ENCODE measurements at regions not wholly inside any gene's neighbourhood (a gene's known extent, or its start where the extent isn't known, plus 50 kb on each side); places are given as distances from the start of the nearest gene placed in this dataset.

DNA sequence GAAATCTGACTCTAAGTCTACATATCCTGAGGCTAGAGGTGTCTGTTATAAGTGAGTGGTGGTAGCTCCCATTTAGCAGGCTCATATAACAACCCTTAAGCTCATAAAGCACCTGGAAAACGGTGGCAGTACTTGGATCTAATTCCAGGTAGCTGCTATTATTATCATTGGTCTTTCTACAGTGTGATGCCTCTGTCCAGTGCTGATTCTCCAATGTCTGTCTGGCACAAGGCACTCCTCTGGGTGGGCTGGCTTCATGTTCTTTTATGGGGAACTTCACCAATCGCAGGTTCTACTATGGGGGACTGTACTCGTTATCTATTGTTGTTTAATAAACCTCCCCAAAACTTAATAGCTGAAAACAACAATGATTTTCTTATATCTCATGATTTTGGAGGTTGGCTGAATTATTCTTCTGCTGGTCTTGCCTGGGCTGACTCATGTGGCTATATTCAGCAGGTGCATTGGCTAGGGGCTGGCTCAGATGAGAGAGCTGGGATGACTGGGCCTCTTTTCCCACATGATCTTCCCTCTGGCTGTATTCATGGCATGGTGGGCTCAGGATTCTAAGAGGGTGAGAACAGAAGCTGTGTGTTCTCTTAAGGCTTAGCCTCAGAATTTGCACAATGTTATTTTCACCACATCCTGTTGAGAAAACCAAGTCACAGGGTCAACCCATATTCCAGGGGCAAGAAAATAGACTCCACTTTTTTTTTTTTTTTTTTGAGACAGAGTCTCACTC, 93.0 kb upstream of the PCGF5 start:
- DNase-seq (ENCODE audit: low read depth in 2 of 3, low spot score in 2 of 3) = no peak

DNA sequence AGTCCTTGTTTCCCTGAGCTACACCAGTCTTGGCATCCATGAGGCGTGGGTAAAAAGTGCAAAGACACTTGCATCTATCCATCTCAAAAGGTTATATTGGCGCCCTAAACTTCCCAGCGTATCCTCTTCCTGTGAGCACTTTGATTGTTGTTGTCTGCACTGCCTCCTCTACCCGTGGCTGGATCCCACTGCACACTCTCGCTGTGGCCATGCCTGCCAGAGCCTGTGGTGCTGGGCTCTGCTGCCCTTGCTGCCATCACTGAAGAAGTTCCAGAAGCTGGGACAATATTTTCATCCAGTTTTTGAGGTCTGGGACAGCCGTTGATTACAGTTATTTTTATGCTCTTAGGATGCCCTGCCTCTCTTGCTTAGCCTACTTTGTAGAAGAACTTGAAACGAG, 85.3 kb upstream of the PCGF5 start:
- DNase-seq (ENCODE audit: low read depth in 2 of 3, low spot score in 2 of 3) = no peak

DNA sequence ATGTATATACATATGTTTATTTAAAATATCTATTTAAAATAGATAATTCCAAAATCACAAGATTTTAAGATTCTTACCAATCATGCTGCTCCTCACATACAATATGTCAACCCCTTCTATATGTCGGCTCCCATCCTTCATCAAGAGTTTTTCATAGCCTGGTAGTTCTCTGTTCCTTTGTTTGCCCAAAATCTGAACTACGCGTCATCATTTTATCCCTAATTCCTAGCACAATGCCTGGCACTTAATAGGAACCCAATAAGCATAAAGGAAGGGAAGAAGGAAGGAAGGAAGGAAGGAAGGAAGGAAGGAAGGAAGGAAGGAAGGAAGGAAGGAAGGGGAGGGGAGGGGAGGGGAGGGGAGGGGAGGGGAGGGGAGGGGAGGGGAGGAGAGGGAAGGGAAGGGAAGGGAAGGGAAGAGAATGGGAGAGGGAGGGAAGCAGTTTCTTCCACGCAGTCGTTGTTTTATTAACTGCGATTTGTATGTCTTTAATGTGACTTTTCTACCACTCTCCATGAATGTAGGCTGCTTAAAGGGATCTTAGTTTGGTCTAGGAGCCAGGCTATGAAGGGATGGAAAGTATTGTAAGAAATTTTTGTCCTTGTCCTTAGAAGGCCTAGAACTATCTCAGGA, 83.3 kb upstream of the PCGF5 start:
- no peak for DNase-seq (ENCODE audit: low read depth in 2 of 3, low spot score in 2 of 3)

DNA sequence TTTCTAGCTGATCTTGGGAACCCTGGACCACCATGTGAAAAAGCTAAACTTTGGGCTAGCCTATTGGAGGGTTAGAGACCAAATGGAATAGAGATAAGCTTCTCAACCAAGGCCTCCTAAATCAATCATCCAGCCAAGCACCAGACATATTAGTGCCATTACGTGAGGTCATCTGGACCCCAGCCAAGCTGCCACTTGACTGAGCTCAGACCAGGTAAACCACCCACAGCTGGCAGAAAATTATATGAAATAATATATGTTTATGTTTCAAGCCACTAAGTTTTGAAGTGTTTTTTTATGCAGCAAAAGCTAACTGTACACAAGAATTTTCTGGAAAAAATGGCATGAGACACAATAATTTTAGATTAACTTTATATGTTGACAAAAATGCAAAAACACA, 82.6 kb upstream of the PCGF5 start:
- DNase-seq (ENCODE audit: low read depth in 2 of 3, low spot score in 2 of 3) = no peak

DNA sequence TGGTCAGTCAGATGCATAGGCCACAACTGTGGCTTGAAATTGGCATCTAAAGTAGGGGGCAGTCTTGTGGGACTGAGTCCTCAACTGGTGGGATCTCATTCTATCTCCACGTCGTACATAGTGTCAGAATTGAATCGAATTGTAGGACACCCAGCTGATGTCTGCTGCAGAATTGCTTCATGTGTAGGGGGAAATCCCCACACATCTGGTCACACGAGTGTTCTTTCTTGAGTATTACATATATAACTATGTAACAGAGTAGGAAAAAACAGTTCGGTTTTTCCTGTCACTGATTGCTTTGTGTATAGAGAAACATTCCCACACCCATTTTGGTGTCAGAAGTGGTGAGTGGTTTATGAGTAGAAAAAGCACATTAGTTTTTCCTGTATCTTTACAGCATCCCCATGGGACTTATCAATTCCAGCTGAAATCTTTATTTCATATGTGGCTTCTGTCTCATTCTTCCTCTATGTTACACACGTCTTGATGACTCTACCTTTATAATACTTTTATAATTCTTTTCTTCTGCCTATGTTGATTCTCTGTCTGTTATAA, 79.4 kb upstream of the PCGF5 start:
- DNase-seq (ENCODE audit: low read depth in 2 of 3, low spot score in 2 of 3) = no peak

DNA sequence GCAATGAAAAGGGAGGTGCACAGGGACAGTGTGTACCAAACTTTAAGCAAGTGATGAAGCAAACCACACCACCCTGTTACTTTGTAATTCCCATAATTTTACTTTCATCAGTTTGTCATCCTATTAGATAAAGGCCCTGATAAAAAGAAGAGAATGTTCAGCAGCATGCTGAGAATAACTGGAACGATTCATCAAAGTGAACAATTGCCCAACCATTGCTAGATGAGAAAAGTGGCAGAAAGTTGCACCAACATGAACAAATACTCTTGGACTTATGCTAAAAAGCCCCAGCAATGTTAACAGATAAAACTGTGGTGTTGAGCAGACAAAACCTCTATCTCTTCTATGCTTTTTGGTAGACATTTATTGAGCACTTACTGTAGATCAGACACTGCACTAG, 75.5 kb upstream of the PCGF5 start:
- DNase-seq (ENCODE audit: low read depth in 2 of 3, low spot score in 2 of 3) = no peak

DNA sequence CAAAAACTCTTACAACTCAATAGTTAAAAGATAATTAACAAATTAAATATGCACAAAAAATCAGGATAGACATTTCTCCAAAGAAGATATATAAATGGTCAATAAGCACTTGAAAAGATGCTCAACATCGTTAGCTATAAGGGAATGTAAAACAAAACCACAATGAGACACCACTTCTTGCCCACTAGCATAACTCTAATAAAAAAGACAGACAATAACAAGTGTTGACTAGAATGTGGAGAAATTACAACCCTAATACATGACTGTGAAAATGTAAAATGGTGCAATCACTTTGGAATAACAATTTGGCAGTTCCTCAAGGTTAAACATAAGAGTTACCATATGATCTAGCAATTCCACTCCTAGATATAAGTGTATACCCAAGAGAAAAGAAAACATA, 74.3 kb upstream of the PCGF5 start:
- DNase-seq (ENCODE audit: low read depth in 2 of 3, low spot score in 2 of 3) = no peak

DNA sequence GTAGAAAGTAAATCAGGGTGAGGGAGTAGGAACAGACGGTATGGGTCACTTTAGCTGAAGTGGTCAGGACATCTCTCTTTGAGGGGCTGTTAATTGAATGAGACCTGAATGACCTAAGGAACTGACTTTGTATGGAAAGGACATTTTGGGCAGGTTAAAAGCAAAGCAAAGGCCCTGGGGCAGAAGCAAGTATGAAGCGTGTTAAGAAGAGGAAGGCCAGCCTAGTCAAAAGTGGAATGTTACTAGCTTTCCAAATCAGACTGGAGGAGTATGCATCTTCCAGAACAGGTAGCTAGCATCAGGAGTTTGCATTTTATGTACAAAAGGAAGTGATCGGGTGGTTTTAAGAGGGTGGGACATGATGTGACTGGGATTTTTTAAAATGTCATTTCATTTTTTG, 70.9 kb upstream of the PCGF5 start:
- DNase-seq (ENCODE audit: low read depth in 2 of 3, low spot score in 2 of 3) = no peak

DNA sequence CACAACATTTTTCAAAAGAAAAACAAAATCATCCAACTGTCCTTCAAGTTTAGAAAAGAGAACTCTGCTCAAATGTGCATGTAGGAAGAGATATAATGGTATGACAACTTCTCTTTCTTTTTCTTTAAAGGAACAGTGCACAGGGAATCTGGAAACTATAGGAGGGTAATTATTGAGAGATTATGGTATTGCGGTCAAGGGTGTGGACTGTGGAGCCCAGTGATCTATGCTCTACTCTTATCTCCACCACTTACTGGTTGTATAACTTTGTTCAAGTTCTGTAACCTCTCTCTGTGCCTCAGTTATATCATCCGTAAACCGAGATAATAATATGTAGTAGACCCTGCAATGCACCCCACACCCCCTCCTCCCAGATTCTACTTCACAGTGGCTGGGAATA, 69.8 kb upstream of the PCGF5 start:
- no peak for DNase-seq (ENCODE audit: low read depth in 2 of 3, low spot score in 2 of 3)

DNA sequence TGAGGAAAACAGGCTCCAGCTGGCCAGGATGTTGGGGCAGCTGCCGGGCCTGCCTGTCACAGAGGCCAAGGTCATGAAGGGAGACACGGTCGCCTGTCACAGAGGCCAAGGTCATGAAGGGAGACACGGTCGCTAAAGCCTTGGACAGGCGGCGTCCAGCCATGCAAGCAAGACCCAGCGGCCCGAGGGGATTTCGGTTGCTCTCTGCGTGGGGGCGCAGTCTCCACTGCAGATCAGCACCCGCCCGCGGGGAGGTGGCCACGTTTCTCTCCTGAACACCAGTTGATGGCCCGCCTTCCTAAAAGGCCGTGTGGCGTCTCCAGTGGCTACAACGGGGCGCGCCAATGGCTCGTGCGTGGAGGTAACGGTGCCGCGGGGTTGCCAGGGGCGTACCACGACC, 67.0 kb upstream of the PCGF5 start:
- no peak for DNase-seq (ENCODE audit: low read depth in 2 of 3, low spot score in 2 of 3)

DNA sequence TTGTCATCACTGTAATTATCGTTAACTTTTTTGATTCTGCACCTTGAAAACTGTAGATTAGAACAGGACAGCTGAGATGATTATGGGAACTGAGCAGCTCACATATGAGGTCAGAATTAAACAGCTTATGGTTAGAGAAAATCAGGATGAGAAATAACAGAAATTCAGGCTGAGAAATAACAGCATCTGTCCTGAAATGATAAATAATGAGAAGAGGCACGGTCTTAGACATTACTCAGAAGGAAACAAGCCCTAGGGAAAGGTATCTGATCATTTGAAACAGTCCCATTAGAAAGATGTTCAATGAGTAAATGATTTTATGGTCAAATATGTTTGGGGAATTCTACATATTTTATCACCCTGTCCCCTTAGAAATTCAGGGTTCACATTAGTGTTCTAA, 65.6 kb upstream of the PCGF5 start:
- no peak for DNase-seq (ENCODE audit: low read depth in 2 of 3, low spot score in 2 of 3)

DNA sequence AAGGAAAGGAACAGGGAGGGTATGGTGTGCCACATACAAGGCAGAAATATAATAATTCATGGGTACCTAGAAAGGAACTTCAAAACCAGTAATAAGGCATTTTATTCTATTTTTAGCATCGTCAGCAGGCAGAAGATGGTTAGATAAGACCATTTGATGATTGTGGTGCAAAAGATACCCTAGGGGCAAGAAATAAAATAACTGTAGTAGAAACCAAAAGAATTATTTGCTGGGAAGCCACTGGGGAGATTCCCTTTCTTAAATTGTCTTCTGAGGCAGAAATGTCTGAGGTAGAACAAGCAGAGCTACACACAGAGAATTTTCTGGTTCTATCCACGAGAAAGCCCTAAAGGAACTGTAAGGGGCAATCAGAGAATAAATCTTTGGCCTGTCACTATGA, 64.3 kb upstream of the PCGF5 start:
- DNase-seq (ENCODE audit: low read depth in 2 of 3, low spot score in 2 of 3) = no peak

DNA sequence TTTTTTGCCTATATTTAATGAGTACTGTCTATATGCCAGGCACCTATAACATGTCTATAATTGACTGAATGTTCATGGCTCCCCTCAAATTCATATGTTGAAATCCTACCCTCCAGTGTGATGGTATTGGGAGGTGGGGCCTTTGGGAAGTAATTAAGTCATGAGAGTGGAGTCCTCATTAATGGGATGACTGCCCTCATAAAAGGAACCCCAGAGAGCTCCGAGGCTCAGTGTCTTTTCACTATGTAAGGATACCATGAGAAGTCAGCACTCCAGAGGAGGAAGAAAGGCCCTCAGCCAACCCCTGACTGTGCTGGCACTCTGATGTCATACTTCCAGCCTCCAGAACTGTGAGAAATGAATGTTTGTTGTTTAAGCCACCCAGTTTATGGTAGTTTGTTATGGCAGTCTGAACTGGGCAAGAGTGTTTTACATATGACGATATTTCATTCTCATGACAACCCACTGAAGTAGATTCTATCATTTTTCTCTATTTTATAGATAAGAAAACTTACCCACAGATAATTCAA, 61.1 kb upstream of the PCGF5 start:
- no peak for DNase-seq (ENCODE audit: low read depth in 2 of 3, low spot score in 2 of 3)

DNA sequence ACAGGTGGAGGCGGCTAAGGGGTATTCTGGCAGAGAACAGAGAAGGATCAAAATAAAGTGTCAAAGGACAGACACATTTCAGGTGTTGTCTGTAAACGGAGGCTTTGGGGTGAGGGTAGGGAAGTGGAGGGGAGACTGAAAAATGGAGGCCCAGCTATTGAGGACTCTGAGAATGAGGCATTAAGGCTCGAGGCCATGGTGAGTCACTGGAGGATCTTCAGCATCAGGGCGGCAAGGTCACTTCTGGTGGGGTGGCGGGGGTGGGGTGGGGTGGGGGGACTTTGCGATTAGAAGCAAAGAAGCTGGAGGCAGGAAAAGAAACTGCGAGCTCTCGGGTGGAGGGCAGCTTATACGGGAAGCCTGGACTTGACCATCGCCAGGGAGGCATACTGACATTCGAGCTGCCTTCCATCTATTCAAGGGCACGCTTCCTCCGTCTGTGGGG, 58.4 kb upstream of the PCGF5 start:
- no peak for DNase-seq (ENCODE audit: low read depth in 2 of 3, low spot score in 2 of 3)

DNA sequence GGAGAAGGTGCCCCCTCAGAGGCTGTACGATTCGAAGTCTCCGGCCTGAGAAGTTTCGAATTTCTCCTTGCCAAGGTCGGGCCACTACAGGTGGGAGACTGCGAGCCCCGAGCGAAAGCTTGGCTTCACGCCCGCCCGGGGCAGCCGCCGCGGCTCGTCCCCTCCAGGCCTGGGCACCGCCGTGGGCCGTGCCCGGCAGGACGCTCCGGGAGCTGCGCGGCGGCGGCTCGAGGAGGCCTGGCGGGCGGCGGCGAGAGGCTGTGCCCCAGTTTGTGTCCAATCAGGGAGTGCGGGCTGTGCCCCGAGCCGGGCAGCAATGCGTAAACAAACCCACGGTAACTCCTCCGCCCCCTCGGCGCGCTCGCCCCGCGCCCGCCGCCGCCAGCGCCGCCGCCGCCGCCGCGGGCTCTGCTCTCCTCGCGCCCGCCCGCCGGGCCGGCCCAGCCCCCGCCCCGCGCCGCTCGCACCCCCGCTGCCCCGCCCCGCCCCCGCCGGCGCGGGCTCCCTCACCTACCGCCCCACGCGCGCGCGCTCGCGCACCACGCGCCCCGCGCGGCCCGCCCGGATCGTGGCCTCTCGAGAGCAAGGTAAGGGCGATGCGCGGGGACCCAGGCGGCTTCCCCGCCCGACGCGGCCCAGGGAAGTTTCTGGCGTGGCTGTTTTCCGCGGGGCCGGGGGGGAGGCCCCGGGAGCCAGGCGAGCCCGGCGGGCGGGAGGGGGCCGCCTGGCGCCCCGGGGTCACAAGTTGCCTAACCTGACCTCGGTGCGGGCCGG, 57.8 kb upstream of the PCGF5 start:
- peak; percentile 32 to 52 (median 36) for DNase-seq (ENCODE audit: low read depth in 2 of 3, low spot score in 2 of 3)

DNA sequence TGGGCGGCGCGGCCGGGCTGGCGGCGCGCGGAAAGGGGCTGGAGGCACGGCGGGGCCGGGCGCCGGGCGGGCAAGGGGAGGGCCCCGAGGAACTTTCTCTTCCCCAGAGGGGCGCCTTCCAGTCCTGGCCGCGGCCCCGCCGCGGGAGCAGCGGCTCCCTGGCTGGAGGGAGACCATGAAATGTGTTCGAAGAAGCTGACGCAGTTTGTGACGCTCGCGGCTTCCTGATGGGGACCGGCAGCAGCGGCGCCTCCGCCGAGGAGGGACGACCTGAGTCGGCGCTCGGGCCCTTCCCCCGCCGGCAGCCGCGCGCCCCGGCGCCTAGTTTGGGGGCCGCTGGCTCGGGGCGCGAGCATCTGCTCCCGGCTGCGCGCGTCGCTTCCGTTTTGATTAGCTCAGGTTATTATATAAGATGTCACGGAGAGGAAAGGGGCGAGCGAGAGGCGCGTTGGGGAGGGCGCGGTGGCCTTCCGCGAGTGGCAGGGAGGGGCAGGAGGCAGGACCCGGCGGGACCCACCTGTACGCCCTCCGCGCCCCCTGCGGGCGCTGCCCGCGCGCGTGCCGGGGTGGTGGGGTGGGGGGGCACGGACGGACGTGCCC, 57.1 kb upstream of the PCGF5 start:
- peak in 2 of 3 experiments; percentile 50 to 52 for DNase-seq (ENCODE audit: low read depth in 2 of 3, low spot score in 2 of 3)

DNA sequence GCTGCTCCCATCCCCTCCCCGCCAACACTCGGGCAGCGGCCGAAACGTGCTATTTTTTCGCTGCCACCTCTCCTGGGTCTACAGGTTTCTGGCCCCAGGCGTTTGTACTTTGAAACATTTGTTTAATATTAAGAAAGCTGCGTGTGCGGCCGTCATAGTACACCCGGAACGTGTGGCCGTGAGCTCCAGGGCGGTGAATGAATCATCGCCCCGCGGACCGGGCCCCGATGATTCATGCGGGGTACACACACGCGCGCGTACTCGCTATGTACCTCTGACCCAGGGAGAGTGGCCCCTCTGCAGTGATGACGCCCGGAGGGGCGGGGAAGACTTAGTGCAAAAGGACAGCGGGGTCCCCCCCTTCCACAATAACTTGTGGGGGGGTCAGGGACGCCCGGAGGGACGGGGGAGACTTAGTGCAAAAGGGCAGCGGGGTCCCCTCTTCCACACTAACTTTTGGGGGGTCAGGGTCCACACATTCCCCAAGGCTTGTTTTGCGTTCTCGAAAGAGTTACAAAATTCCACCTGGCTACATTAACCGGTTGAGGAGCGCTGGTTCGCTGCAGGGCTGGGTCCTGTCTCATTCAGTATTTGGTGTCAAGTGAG, 56.5 kb upstream of the PCGF5 start:
- peak; percentile 25 to 47 (median 45) for DNase-seq (ENCODE audit: low read depth in 2 of 3, low spot score in 2 of 3)

DNA sequence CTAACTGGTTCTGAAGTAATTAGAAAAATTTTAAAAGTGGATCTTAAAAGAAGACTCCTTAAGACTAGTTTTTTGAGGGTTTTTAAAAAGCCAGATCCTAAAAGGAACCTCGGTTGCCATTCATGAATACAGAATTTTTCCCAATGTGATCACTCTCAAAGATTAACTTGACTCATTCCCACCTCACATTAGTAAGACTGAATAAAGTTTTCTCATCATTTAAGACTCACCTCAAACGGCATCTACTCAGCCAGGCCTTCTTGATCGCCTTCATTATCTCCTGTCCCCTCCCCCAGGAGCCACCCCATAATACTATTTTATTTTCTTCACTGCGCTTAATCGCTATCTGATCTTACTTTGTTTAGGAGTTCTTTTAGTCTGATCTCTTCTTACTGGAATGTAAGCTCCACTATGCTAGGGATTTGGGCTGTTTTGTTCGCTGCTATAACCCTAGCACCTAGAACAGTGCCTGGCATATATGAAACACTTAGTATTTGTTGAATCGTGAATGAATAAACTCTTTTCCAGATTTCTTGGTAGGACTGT, 55.9 kb upstream of the PCGF5 start:
- DNase-seq (ENCODE audit: low read depth in 2 of 3, low spot score in 2 of 3) = no peak

DNA sequence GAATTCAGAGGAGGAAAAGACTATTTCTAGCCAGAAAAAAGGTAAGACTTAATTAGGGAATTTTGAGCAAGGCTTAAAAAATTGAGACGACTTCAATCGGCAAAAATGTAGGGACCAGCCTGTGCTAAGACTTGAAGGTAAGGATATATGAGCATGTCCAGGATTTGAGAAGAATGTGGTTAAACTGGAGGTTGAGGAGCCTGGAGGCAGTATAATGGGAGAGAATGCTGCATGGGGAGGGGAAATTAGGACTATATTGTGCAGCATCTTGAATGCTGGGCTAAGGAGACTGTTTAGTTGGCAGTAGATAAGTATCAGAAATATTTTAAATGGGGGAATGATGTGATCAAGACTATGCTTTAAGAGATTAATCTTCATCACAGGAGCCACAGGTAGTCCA, 53.1 kb upstream of the PCGF5 start:
- no peak for DNase-seq (ENCODE audit: low read depth in 2 of 3, low spot score in 2 of 3)

DNA sequence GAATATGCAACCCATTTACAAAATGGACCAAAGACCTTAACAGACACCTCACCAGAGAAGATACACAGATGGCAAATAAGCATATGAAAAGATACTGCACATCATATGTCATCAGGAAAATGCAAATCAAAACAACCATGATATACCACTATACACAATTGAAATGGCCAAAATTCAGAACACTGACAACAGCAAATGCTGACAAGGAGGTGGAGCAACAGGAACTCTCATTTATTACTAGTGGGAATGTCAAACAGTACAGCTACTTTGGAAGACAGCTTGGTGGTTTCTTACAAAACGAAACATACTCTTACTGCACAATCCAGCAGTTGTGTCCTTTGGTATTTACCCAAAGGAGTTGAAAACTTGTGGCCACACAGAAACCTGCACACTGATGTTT, 50.0 kb upstream of the PCGF5 start:
- DNase-seq (ENCODE audit: low read depth in 2 of 3, low spot score in 2 of 3) = no peak

Data from activated CD8-positive, alpha-beta memory T cell treated with anti-CD3 and anti-CD28 coated beads for 48 hours (primary cell).